Fibroblast of lung (primary cell): ENCODE measurements at regions not wholly inside any gene's neighbourhood (a gene's known extent, or its start where the extent isn't known, plus 50 kb on each side); places are given as distances from the start of the nearest gene placed in this dataset.

Experiments
- DNase-seq, 2 donors: peaks; one replicate each; pipeline versions ENCODE4 v3.0.0 to v3.0.0-alpha.2; 2010; ENCODE audit warnings: low read depth in 2 of 2
- H2AFZ ChIP-seq: 2 replicates; pipeline ENCODE4 v1.5.1; 2012; ENCODE audit warnings: low read length, control low read depth, inconsistent platforms
- H3K27ac ChIP-seq: 2 replicates; pipeline ENCODE4 v1.5.1; 2011; ENCODE audit warnings: low read length, control low read depth; ENCODE audit not compliant: insufficient read depth
- H3K27me3 ChIP-seq: 2 replicates; pipeline ENCODE4 v1.5.1; 2011; ENCODE audit warnings: mild to moderate bottlenecking, low read length; ENCODE audit not compliant: control insufficient read depth, insufficient read depth
- H3K36me3 ChIP-seq: 2 replicates; pipeline ENCODE4 v1.5.1; 2011; ENCODE audit warnings: low read length; ENCODE audit not compliant: control insufficient read depth, insufficient read depth
- H3K4me1 ChIP-seq: 2 replicates; pipeline ENCODE4 v1.5.1; 2011; ENCODE audit warnings: low read length; ENCODE audit not compliant: control insufficient read depth, insufficient read depth; ENCODE audit errors: extremely low read depth
- H3K4me2 ChIP-seq: 2 replicates; pipeline ENCODE4 v1.5.1; 2011; ENCODE audit warnings: low read length, control low read depth; ENCODE audit not compliant: insufficient read depth; ENCODE audit errors: extremely low read depth
- H3K4me3 ChIP-seq, 4 experiments: fragments of 200-600 bp in 1 of 4; sonication (generic) in 1 of 4; replicated peaks in 1 of 4; 2 replicates each; pipeline ENCODE4 v1.5.1; 2011 to 2016; ENCODE audit warnings: low read length in 4 of 4, low read depth in 3 of 4, mild to moderate bottlenecking in 3 of 4, control low read depth in 2 of 4, inconsistent platforms in 1 of 4, mixed read lengths in 1 of 4; ENCODE audit not compliant: insufficient read depth in 1 of 4; ENCODE audit errors: control extremely low read depth in 1 of 4
- H3K79me2 ChIP-seq: 2 replicates; pipeline ENCODE4 v1.5.1; 2012; ENCODE audit warnings: mild to moderate bottlenecking, low read length, inconsistent platforms; ENCODE audit not compliant: control insufficient read depth, insufficient read depth
- H3K9ac ChIP-seq: 2 replicates; pipeline ENCODE4 v1.5.1; 2011; ENCODE audit warnings: mild to moderate bottlenecking, low read length, control low read depth; ENCODE audit not compliant: insufficient read depth
- H3K9me3 ChIP-seq: 2 replicates; pipeline ENCODE4 v1.5.1; 2012; ENCODE audit warnings: low read depth, low read length; ENCODE audit not compliant: control insufficient read depth, insufficient read depth
- H4K20me1 ChIP-seq: 2 replicates; pipeline ENCODE4 v1.5.1; 2011; ENCODE audit warnings: low read length; ENCODE audit not compliant: control insufficient read depth, insufficient read depth; ENCODE audit errors: extremely low read depth
- EZH2 ChIP-seq: IDR thresholded peaks from 2 replicates; pipeline ENCODE4 v1.5.1; 2012; ENCODE audit warnings: low read length, control low read depth, mild to moderate bottlenecking; ENCODE audit errors: missing control alignments
- TF ChIP-seq, protein P1 (sequence below), 2 donors: IDR thresholded peaks in 1 of 2; conservative IDR thresholded peaks in 1 of 2; 1 replicate in 1 of 2; 2 replicates in 1 of 2; pipeline ENCODE4 v1.5.1; 2011 to 2012; ENCODE audit warnings: low read length in 2 of 2, control low read depth in 1 of 2, inconsistent platforms in 1 of 2, low read depth in 1 of 2, mild to moderate bottlenecking in 1 of 2

GRCh38 chr11:45717526-45717925 lies 52.1 kb upstream of the CHST1 start:
- Histone ChIP-seq H3K4me2 (no peak overlapping the region), H3K4me3 (no peak overlapping the region), H3K4me1 (no peaks in the 10 kb centered on the region), H2AFZ (no peak overlapping the region), H4K20me1 (no peaks in the 10 kb centered on the region), H3K9ac (no peak overlapping the region), H3K27ac (no peak overlapping the region), H3K9me3 (no peaks in the 10 kb centered on the region), H3K36me3 (no peaks in the 10 kb centered on the region), H3K79me2 (no peaks in the 10 kb centered on the region), H3K27me3 (no peaks in the 10 kb centered on the region)
- DNase-seq: no peak
- TF ChIP-seq, protein P1, sequence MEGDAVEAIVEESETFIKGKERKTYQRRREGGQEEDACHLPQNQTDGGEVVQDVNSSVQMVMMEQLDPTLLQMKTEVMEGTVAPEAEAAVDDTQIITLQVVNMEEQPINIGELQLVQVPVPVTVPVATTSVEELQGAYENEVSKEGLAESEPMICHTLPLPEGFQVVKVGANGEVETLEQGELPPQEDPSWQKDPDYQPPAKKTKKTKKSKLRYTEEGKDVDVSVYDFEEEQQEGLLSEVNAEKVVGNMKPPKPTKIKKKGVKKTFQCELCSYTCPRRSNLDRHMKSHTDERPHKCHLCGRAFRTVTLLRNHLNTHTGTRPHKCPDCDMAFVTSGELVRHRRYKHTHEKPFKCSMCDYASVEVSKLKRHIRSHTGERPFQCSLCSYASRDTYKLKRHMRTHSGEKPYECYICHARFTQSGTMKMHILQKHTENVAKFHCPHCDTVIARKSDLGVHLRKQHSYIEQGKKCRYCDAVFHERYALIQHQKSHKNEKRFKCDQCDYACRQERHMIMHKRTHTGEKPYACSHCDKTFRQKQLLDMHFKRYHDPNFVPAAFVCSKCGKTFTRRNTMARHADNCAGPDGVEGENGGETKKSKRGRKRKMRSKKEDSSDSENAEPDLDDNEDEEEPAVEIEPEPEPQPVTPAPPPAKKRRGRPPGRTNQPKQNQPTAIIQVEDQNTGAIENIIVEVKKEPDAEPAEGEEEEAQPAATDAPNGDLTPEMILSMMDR (conservative IDR thresholded peaks at IDR 0.05 in 1 of 2, IDR thresholded peaks at IDR 0.05 in 1 of 2; ENCODE audit: low read depth in 1 of 2, low read length in 2 of 2): no peak
- no peak for TF ChIP-seq EZH2

- no peaks in the 10 kb centered on the region for H3K27me3 ChIP-seq
- H3K27ac ChIP-seq: no peak overlapping the region
- no peaks in the 10 kb centered on the region for H3K4me1 ChIP-seq
- no peak overlapping the region for H3K9ac ChIP-seq
- H3K36me3 ChIP-seq: no peaks in the 10 kb centered on the region
- no peak overlapping the region for H2AFZ ChIP-seq
- no peak overlapping the region for H3K4me2 ChIP-seq
- no peaks in the 10 kb centered on the region for H3K79me2 ChIP-seq
- H4K20me1 ChIP-seq: no peaks in the 10 kb centered on the region
- TF ChIP-seq, protein P1 (conservative IDR thresholded peaks at IDR 0.05 in 1 of 2, IDR thresholded peaks at IDR 0.05 in 1 of 2; ENCODE audit: low read depth in 1 of 2, low read length in 2 of 2): no peak
- no peak for TF ChIP-seq EZH2
- DNase-seq: no peak
- no peaks in the 10 kb centered on the region for H3K9me3 ChIP-seq
- no peak overlapping the region for H3K4me3 ChIP-seq
Observed at GRCh38 chr11:45715418-45715817, 50.0 kb upstream of the CHST1 start.
